ENCODE measurements at regions not wholly inside any gene's neighbourhood (a gene's known extent, or its start where the extent isn't known, plus 50 kb on each side); places are given as distances from the start of the nearest gene placed in this dataset.

- peaks cover 3 to 23% (median 9%) of the 10 kb centered on the region in 5 donors for H3K4me1 ChIP-seq (ENCODE audit: control insufficient read depth in 5 of 5, insufficient read depth in 5 of 5, low read length in 5 of 5)
- no peak overlapping the region for H3K27ac ChIP-seq (ENCODE audit: low read depth, low read length)
- H3K9me3 ChIP-seq (ENCODE audit: control insufficient read depth in 5 of 5, low read length in 5 of 5) = no peaks in the 10 kb centered on the region
- no peak overlapping the region for H3K9ac ChIP-seq (ENCODE audit: low read length in 5 of 5)
- H3K36me3 ChIP-seq (ENCODE audit: control insufficient read depth in 5 of 5, insufficient read depth in 5 of 5, low read length in 5 of 5) = no peaks in the 10 kb centered on the region
- H3K4me3 ChIP-seq (ENCODE audit: low read depth in 1 of 5, low read length in 5 of 5) = no peak overlapping the region
- peaks cover 0 to 4% (median 0%) of the 10 kb centered on the region in 5 donors for H3K27me3 ChIP-seq (ENCODE audit: control insufficient read depth in 5 of 5, insufficient read depth in 4 of 5, low read length in 5 of 5)
Measured at GRCh38 chr10:110420401-110421193, 77.1 kb upstream of the DUSP5 start.

GRCh38 chr10:110421512-110422138 is 76.1 kb upstream of the DUSP5 start:
- no peaks in the 10 kb centered on the region for H3K9me3 ChIP-seq (ENCODE audit: control insufficient read depth in 5 of 5, low read length in 5 of 5)
- no peak overlapping the region for H3K27ac ChIP-seq (ENCODE audit: low read depth, low read length)
- no peak overlapping the region for H3K9ac ChIP-seq (ENCODE audit: low read length in 5 of 5)
- H3K27me3 ChIP-seq (ENCODE audit: control insufficient read depth in 5 of 5, insufficient read depth in 4 of 5, low read length in 5 of 5) = peaks cover 0 to 4% (median 0%) of the 10 kb centered on the region in 5 donors
- H3K36me3 ChIP-seq (ENCODE audit: control insufficient read depth in 5 of 5, insufficient read depth in 5 of 5, low read length in 5 of 5) = no peaks in the 10 kb centered on the region
- H3K4me3 ChIP-seq (ENCODE audit: low read depth in 1 of 5, low read length in 5 of 5) = no peak overlapping the region
- H3K4me1 ChIP-seq (ENCODE audit: control insufficient read depth in 5 of 5, insufficient read depth in 5 of 5, low read length in 5 of 5) = peaks cover 3 to 23% (median 9%) of the 10 kb centered on the region in 5 donors

DNA sequence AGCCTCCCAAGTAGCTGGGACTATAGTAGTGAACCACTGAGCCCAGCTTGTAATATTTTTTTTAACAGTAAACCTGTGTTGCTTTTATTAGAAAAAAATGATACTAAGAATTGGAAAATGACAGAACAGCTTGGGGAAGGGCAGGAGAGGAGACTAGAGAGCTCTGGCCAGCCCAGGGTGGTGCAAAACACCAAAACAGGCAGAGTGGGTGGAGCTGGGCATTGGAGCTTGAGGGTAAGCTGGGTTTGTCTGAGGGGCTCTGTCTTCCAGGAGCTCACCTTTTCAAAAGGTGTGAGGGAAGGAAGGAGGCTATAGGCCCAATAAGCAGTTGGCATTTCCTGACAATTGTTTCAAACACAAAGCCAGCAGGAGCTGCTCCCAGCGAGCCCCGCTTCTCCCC is 75.2 kb upstream of the DUSP5 start:
- Histone ChIP-seq H3K36me3 (ENCODE audit: control insufficient read depth in 5 of 5, insufficient read depth in 5 of 5, low read length in 5 of 5) (no peaks in the 10 kb centered on the region), H3K27me3 (ENCODE audit: control insufficient read depth in 5 of 5, insufficient read depth in 4 of 5, low read length in 5 of 5) (peaks cover 0 to under 1% (median 0%) of the 10 kb centered on the region in 5 donors), H3K4me3 (ENCODE audit: low read depth in 1 of 5, low read length in 5 of 5) (no peak overlapping the region), H3K4me1 (ENCODE audit: control insufficient read depth in 5 of 5, insufficient read depth in 5 of 5, low read length in 5 of 5) (peaks cover 3 to 23% (median 9%) of the 10 kb centered on the region in 5 donors), H3K27ac (ENCODE audit: low read depth, low read length) (no peak overlapping the region), H3K9ac (ENCODE audit: low read length in 5 of 5) (no peak overlapping the region), H3K9me3 (ENCODE audit: control insufficient read depth in 5 of 5, low read length in 5 of 5) (no peaks in the 10 kb centered on the region)

GRCh38 chr10:110423650-110424049 is 74.1 kb upstream of the DUSP5 start:
- no peaks in the 10 kb centered on the region for H3K36me3 ChIP-seq (ENCODE audit: control insufficient read depth in 5 of 5, insufficient read depth in 5 of 5, low read length in 5 of 5)
- H3K4me1 ChIP-seq (ENCODE audit: control insufficient read depth in 5 of 5, insufficient read depth in 5 of 5, low read length in 5 of 5) = peaks cover 3 to 23% (median 9%) of the 10 kb centered on the region in 5 donors
- no peak overlapping the region for H3K4me3 ChIP-seq (ENCODE audit: low read depth in 1 of 5, low read length in 5 of 5)
- H3K27me3 ChIP-seq (ENCODE audit: control insufficient read depth in 5 of 5, insufficient read depth in 4 of 5, low read length in 5 of 5) = no peaks in the 10 kb centered on the region
- H3K9ac ChIP-seq (ENCODE audit: low read length in 5 of 5) = no peak overlapping the region
- H3K27ac ChIP-seq (ENCODE audit: low read depth, low read length) = no peak overlapping the region
- H3K9me3 ChIP-seq (ENCODE audit: control insufficient read depth in 5 of 5, low read length in 5 of 5) = no peaks in the 10 kb centered on the region

DNA sequence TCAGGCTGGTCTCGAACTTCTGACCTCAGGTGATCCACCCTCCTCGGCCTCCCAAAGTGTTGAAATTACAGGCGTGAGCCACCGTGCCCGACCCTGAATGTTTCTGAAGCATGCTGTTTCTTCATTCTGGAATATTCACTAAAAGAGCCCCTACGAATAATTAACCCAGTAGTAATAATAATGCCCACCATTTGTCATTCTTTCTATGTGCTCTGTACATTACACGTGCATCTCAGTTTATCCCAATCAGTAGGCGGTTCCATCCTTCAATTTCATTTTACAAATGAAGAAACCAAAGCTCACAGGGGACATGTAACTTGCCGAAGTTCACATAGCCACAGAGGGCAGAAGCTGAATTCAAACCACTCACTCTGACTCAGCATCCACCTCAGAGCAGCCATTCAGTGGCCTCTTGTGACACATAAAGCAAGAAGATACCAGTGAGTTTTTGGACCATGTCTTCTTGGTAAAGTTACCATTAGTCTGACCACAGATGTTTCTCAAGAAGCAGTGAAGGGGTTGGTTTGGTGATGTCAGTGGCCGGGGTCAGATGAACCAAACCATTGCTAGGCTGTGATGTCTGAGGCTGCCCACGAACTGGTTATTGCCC is 71.9 kb upstream of the DUSP5 start:
- no peak overlapping the region for H3K9ac ChIP-seq (ENCODE audit: low read length in 5 of 5)
- H3K27me3 ChIP-seq (ENCODE audit: control insufficient read depth in 5 of 5, insufficient read depth in 4 of 5, low read length in 5 of 5) = peaks cover 0 to 2% (median 0%) of the 10 kb centered on the region in 5 donors
- H3K36me3 ChIP-seq (ENCODE audit: control insufficient read depth in 5 of 5, insufficient read depth in 5 of 5, low read length in 5 of 5) = no peaks in the 10 kb centered on the region
- H3K9me3 ChIP-seq (ENCODE audit: control insufficient read depth in 5 of 5, low read length in 5 of 5) = no peaks in the 10 kb centered on the region
- no peak overlapping the region for H3K4me3 ChIP-seq (ENCODE audit: low read depth in 1 of 5, low read length in 5 of 5)
- H3K4me1 ChIP-seq (ENCODE audit: control insufficient read depth in 5 of 5, insufficient read depth in 5 of 5, low read length in 5 of 5) = peaks cover 0 to 23% (median 9%) of the 10 kb centered on the region in 5 donors
- no peak overlapping the region for H3K27ac ChIP-seq (ENCODE audit: low read depth, low read length)

DNA sequence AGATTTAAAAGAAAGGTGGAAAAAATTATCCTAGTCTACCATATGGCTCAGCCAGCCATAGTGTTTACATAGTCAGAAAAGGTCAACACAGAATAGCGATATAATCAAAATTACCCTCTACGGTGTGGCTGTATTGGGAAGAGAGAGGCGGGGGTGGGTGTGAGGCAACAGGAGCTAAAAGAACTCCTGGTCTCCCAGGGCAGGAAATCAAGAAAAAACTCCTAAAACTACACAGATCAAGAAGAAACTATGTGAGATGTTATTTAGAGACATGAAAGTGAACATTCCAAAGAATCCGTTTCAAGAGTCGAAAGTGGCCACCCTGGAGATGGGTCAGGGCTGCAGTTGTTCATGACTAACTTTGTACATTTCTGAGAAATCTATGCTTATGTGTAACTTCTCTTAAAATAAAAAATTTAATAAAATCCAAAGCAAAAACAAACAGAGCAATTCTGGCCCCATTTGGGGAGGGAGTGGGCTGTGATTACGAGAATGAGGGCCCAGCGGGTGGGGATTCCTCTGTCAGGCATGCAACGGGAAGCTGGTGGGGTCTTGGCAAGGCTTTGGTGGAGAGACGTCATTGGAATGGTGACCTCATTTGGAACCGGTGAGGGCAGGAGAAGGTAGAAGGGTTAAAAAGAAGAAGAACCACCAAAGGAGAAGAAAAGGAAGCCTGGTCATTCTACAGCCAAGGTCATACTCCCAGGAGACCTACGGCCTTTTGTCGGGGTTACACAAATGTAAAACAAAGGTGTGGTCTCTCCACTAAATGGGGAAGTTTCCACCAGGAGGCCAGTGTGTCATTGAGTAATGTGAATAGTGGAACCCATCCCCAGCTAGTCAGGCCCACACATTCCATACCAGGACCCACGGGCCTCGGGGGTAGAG is 71.2 kb upstream of the DUSP5 start:
- H3K9me3 ChIP-seq (ENCODE audit: control insufficient read depth in 5 of 5, low read length in 5 of 5) = no peaks in the 10 kb centered on the region
- no peaks in the 10 kb centered on the region for H3K36me3 ChIP-seq (ENCODE audit: control insufficient read depth in 5 of 5, insufficient read depth in 5 of 5, low read length in 5 of 5)
- H3K27me3 ChIP-seq (ENCODE audit: control insufficient read depth in 5 of 5, insufficient read depth in 4 of 5, low read length in 5 of 5) = peaks cover 0 to 2% (median 0%) of the 10 kb centered on the region in 5 donors
- no peak overlapping the region for H3K4me3 ChIP-seq (ENCODE audit: low read depth in 1 of 5, low read length in 5 of 5)
- no peak overlapping the region for H3K27ac ChIP-seq (ENCODE audit: low read depth, low read length)
- H3K9ac ChIP-seq (ENCODE audit: low read length in 5 of 5) = no peak overlapping the region
- peaks cover 0 to 19% (median 9%) of the 10 kb centered on the region in 5 donors for H3K4me1 ChIP-seq (ENCODE audit: control insufficient read depth in 5 of 5, insufficient read depth in 5 of 5, low read length in 5 of 5)

DNA sequence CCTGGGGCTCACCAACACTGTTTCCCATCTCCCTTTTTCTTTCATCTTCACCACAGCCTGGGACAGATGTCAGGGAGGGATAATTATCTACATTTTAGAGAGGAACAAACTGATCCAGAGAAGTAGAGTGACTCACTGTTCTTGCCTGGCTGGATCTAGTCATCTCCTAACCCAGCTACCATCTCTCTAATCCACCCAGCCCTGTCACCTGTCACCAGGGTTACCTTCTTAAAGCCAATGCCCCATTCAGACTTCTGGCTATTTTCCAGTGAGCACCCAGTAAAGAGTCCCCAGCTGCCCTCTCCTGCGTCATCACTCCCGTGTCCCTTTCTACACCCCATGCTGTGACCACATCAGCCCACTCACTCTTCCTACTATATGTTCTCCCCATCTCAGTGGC is 68.4 kb upstream of the DUSP5 start:
- Histone ChIP-seq H3K4me1 (ENCODE audit: control insufficient read depth in 5 of 5, insufficient read depth in 5 of 5, low read length in 5 of 5) (peaks cover 0 to 3% (median 0%) of the 10 kb centered on the region in 5 donors), H3K9ac (ENCODE audit: low read length in 5 of 5) (no peak overlapping the region), H3K27ac (ENCODE audit: low read depth, low read length) (no peak overlapping the region), H3K9me3 (ENCODE audit: control insufficient read depth in 5 of 5, low read length in 5 of 5) (peaks cover 0 to 4% (median 0%) of the 10 kb centered on the region in 5 donors), H3K27me3 (ENCODE audit: control insufficient read depth in 5 of 5, insufficient read depth in 4 of 5, low read length in 5 of 5) (peaks cover 0 to 2% (median 0%) of the 10 kb centered on the region in 5 donors), H3K4me3 (ENCODE audit: low read depth in 1 of 5, low read length in 5 of 5) (no peak overlapping the region), H3K36me3 (ENCODE audit: control insufficient read depth in 5 of 5, insufficient read depth in 5 of 5, low read length in 5 of 5) (no peaks in the 10 kb centered on the region)

- Histone ChIP-seq H3K9ac (ENCODE audit: low read length in 5 of 5) (no peak overlapping the region), H3K4me3 (ENCODE audit: low read depth in 1 of 5, low read length in 5 of 5) (no peak overlapping the region)
Measured at GRCh38 chr10:110430340-110431273, 67.1 kb upstream of the DUSP5 start.

DNA sequence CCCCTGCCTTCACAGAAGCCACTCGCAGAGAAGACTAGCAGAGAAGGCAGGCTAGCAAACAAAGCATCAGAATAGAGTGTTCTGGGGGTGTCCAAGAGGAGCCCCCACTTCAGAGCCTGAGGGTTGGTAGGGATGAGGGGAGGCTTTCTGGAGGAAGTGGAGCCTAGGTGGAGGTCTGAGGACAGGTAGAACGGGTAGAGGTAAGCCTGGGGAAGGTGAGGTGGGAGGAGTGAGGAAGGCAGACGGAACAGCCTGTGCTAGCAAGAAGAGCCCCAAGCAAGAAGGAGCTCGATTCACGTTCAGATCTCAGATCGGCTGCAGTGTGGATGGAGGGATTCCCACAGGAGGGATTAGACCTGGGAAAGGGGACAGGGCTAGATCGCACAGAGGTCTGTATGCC is 66.0 kb upstream of the DUSP5 start:
- H3K9me3 ChIP-seq (ENCODE audit: control insufficient read depth in 5 of 5, low read length in 5 of 5) = peaks cover 0 to 4% (median 0%) of the 10 kb centered on the region in 5 donors
- no peaks in the 10 kb centered on the region for H3K36me3 ChIP-seq (ENCODE audit: control insufficient read depth in 5 of 5, insufficient read depth in 5 of 5, low read length in 5 of 5)
- H3K4me1 ChIP-seq (ENCODE audit: control insufficient read depth in 5 of 5, insufficient read depth in 5 of 5, low read length in 5 of 5) = peaks cover 0 to 2% (median 0%) of the 10 kb centered on the region in 5 donors
- H3K27me3 ChIP-seq (ENCODE audit: control insufficient read depth in 5 of 5, insufficient read depth in 4 of 5, low read length in 5 of 5) = peaks cover 0 to 2% (median 0%) of the 10 kb centered on the region in 5 donors
- no peak overlapping the region for H3K9ac ChIP-seq (ENCODE audit: low read length in 5 of 5)
- H3K4me3 ChIP-seq (ENCODE audit: low read depth in 1 of 5, low read length in 5 of 5) = no peak overlapping the region
- no peak overlapping the region for H3K27ac ChIP-seq (ENCODE audit: low read depth, low read length)

More at GRCh38 chr10:110430340-110431273, 67.1 kb upstream of the DUSP5 start:
- no peaks in the 10 kb centered on the region for H3K36me3 ChIP-seq (ENCODE audit: control insufficient read depth in 5 of 5, insufficient read depth in 5 of 5, low read length in 5 of 5)
- H3K9me3 ChIP-seq (ENCODE audit: control insufficient read depth in 5 of 5, low read length in 5 of 5) = peaks cover 0 to 4% (median 0%) of the 10 kb centered on the region in 5 donors
- H3K27me3 ChIP-seq (ENCODE audit: control insufficient read depth in 5 of 5, insufficient read depth in 4 of 5, low read length in 5 of 5) = peaks cover 0 to 2% (median 0%) of the 10 kb centered on the region in 5 donors
- H3K27ac ChIP-seq (ENCODE audit: low read depth, low read length) = no peak overlapping the region
- H3K4me1 ChIP-seq (ENCODE audit: control insufficient read depth in 5 of 5, insufficient read depth in 5 of 5, low read length in 5 of 5) = peaks cover 0 to 3% (median 0%) of the 10 kb centered on the region in 5 donors

Data from subcutaneous abdominal adipose tissue (tissue), 5 donors.